HEK293 (cell line): ENCODE measurements at regions not wholly inside any gene's neighbourhood (a gene's known extent, or its start where the extent isn't known, plus 50 kb on each side); places are given as distances from the start of the nearest gene placed in this dataset.
"Not testable (repeated sequence)": the region's sequence is repeated elsewhere in the genome, so short reads cannot be mapped to it uniquely, and the experiment has no call there.

Experiments used
- CTCF ChIA-PET: fragments of 350-600 bp; formaldehyde crosslinking; extraction: SDS; loops from one replicate; lab custom pipeline; 2021; ENCODE audit warnings: antibody characterized with exemption; lab: Yijun Ruan, JAX
- POLR2A ChIA-PET: fragments of 300-600 bp; formaldehyde crosslinking; extraction: SDS; loops from one replicate; lab custom pipeline; 2020; ENCODE audit warnings: antibody characterized with exemption, inconsistent platforms; lab: Yijun Ruan, JAX
- H3K27ac ChIP-seq: fragments of 200-500 bp; sonication (Bioruptor generic); 2 replicates; pipeline ENCODE4 v1.5.1; 2014; ENCODE audit warnings: low read depth, low read length, control low read depth, inconsistent platforms; ENCODE audit errors: extremely low read depth
- H3K36me3 ChIP-seq, 2 experiments: fragments of 200-500 bp in 1 of 2; sonication (Bioruptor generic) in 1 of 2; 1 replicate in 1 of 2; 2 replicates in 1 of 2; pipeline ENCODE4 v1.5.1; 2014 to 2017; ENCODE audit warnings: inconsistent platforms in 2 of 2, low read length in 2 of 2; ENCODE audit not compliant: control insufficient read depth in 2 of 2, insufficient read depth in 1 of 2
- H3K4me1 ChIP-seq: fragments of 200-500 bp; sonication (Bioruptor generic); 2 replicates; pipeline ENCODE4 v1.5.1; 2014; ENCODE audit warnings: mild to moderate bottlenecking, low read length, inconsistent platforms; ENCODE audit not compliant: control insufficient read depth, insufficient read depth
- H3K4me3 ChIP-seq: 2 replicates; pipeline ENCODE4 v1.5.1; 2011; ENCODE audit warnings: low read depth, mild to moderate bottlenecking, control low read depth, low read length, moderate library complexity
- H3K9me3 ChIP-seq: fragments of 200-500 bp; sonication (Bioruptor generic); 2 replicates; pipeline ENCODE4 v1.5.1; 2014; ENCODE audit warnings: low read depth, low read length, inconsistent platforms; ENCODE audit not compliant: control insufficient read depth, insufficient read depth
- KLF8 ChIP-seq: fragments of 450-650 bp; formaldehyde crosslinking; IDR thresholded peaks from 2 replicates; pipeline ENCODE4 v1.5.1; 2016; ENCODE audit warnings: missing biosample characterization, missing genetic modification characterization
- OSR2 ChIP-seq: fragments of 450-650 bp; formaldehyde crosslinking; IDR thresholded peaks from 2 replicates; pipeline ENCODE4 v1.5.1; 2016; ENCODE audit warnings: missing biosample characterization, missing genetic modification characterization
- PBX3 ChIP-seq: sonication (generic); formaldehyde crosslinking; IDR thresholded peaks from 2 replicates; pipeline ENCODE4 v1.8.1; 2022; ENCODE audit warnings: mild to moderate bottlenecking, moderate library complexity, missing genetic modification reagents
- PRDM1 ChIP-seq: fragments of 450-650 bp; formaldehyde crosslinking; IDR thresholded peaks from 2 replicates; pipeline ENCODE4; 2016; ENCODE audit warnings: missing biosample characterization, missing genetic modification characterization
- SETDB1 ChIP-seq: IDR thresholded peaks from one replicate; pipeline ENCODE4 v1.6.1; 2017; ENCODE audit warnings: mild to moderate bottlenecking, low read length, moderate library complexity, mixed read lengths; ENCODE audit not compliant: insufficient read length
- TCF7L2 ChIP-seq: IDR thresholded peaks from 2 replicates; pipeline ENCODE4 v1.6.1; 2011; ENCODE audit warnings: low read depth, mild to moderate bottlenecking, inconsistent platforms, low read length, moderate library complexity, borderline replicate concordance
- ZBTB10 ChIP-seq: fragments of 450-650 bp; formaldehyde crosslinking; IDR thresholded peaks from 2 replicates; pipeline ENCODE4 v1.5.1; 2016; ENCODE audit warnings: missing biosample characterization, missing genetic modification characterization
- ZBTB26 ChIP-seq: fragments of 450-650 bp; formaldehyde crosslinking; optimal IDR thresholded peaks from 2 replicates; pipeline ENCODE3; 2016; ENCODE audit warnings: missing biosample characterization, mild to moderate bottlenecking, missing genetic modification characterization
- ZBTB6 ChIP-seq: fragments of 450-650 bp; formaldehyde crosslinking; IDR thresholded peaks from 2 replicates; pipeline ENCODE4 v1.5.1; 2017; ENCODE audit warnings: missing biosample characterization, missing genetic modification characterization
- ZBTB8A ChIP-seq: fragments of 450-650 bp; formaldehyde crosslinking; IDR thresholded peaks from 2 replicates; pipeline ENCODE4 v1.5.1; 2016; ENCODE audit warnings: missing biosample characterization, missing genetic modification characterization
- ZNF148 ChIP-seq: fragments of 450-650 bp; formaldehyde crosslinking; IDR thresholded peaks from 2 replicates; pipeline ENCODE4 v1.5.0; 2017; ENCODE audit warnings: missing biosample characterization, missing genetic modification characterization, borderline replicate concordance
- ZNF239 ChIP-seq: fragments of 450-650 bp; formaldehyde crosslinking; IDR thresholded peaks from 2 replicates; pipeline ENCODE4 v1.5.1; 2016; ENCODE audit warnings: missing biosample characterization, missing genetic modification characterization
- ZNF24 ChIP-seq: fragments of 450-650 bp; formaldehyde crosslinking; IDR thresholded peaks from 2 replicates; pipeline ENCODE4 v1.5.1; 2016; ENCODE audit warnings: missing biosample characterization, missing genetic modification characterization
- ZNF26 ChIP-seq: fragments of 450-650 bp; formaldehyde crosslinking; IDR thresholded peaks from 2 replicates; pipeline ENCODE4 v1.5.1; 2016; ENCODE audit warnings: missing biosample characterization, missing genetic modification characterization
- ZNF366 ChIP-seq: fragments of 450-650 bp; formaldehyde crosslinking; conservative IDR thresholded peaks from 2 replicates; pipeline ENCODE4 v1.5.1; 2016; ENCODE audit warnings: missing biosample characterization, missing genetic modification characterization
- ZNF600 ChIP-seq: fragments of 450-650 bp; formaldehyde crosslinking; IDR thresholded peaks from 2 replicates; pipeline ENCODE4 v1.5.1; 2016; ENCODE audit warnings: missing biosample characterization, missing genetic modification characterization
- ZNF639 ChIP-seq: fragments of 450-650 bp; formaldehyde crosslinking; IDR thresholded peaks from 2 replicates; pipeline ENCODE4 v1.5.1; 2016; ENCODE audit warnings: missing biosample characterization, missing genetic modification characterization
- ZNF707 ChIP-seq: fragments of 450-650 bp; formaldehyde crosslinking; IDR thresholded peaks from 2 replicates; pipeline ENCODE4 v1.5.1; 2016; ENCODE audit warnings: missing biosample characterization, missing genetic modification characterization
- ZSCAN4 ChIP-seq: fragments of 450-650 bp; formaldehyde crosslinking; IDR thresholded peaks from 2 replicates; pipeline ENCODE4 v1.5.1; 2017; ENCODE audit warnings: missing biosample characterization, missing genetic modification characterization

GRCh38 chr5:91770400-91770799 is 387.3 kb upstream of the ARRDC3 start:
- H3K4me3 ChIP-seq: no peak overlapping the region
- H3K9me3 ChIP-seq: no peaks in the 10 kb centered on the region
- no peaks in the 10 kb centered on the region for H3K36me3 ChIP-seq
- no peaks in the 10 kb centered on the region for H3K4me1 ChIP-seq
- ChIA-PET CTCF (no interaction called here), POLR2A (no interaction called here)
- H3K27ac ChIP-seq: no peak overlapping the region
- TF ChIP-seq ZBTB26 (tag by site-specific recombination) (no peak), ZNF24 (tag by site-specific recombination) (no peak), KLF8 (tag by site-specific recombination) (no peak), ZBTB8A (tag by site-specific recombination) (no peak), ZNF366 (tag by site-specific recombination) (no peak), ZNF639 (no peak), PBX3 (CRISPR knock-in tag) (no peak), ZNF26 (no peak), ZSCAN4 (tag by site-specific recombination) (no peak), ZNF707 (tag by site-specific recombination) (no peak), TCF7L2 (no peak), ZBTB6 (tag by site-specific recombination) (no peak)

- H3K27ac ChIP-seq, H3K4me3 ChIP-seq, H3K4me1 ChIP-seq, POLR2A ChIA-PET, H3K9me3 ChIP-seq, H3K36me3 ChIP-seq: not testable (repeated sequence)
- CTCF ChIA-PET: interaction anchor here (0.6 to 0.7 kb wide), 2 partner anchors 30 to 114 kb away, joined by 3 read pairs; no protein-coding TSS in a partner anchor
Measured at GRCh38 chr5:91757383-91757782, 374.3 kb upstream of the ARRDC3 start.

GRCh38 chr5:91754990-91755389 is 371.9 kb upstream of the ARRDC3 start:
- Histone ChIP-seq H3K36me3 (no peaks in the 10 kb centered on the region), H3K4me3 (no peak overlapping the region), H3K9me3 (no peaks in the 10 kb centered on the region), H3K4me1 (no peaks in the 10 kb centered on the region), H3K27ac (no peak overlapping the region)
- ChIA-PET POLR2A (no interaction called here), CTCF (no interaction called here)
- TF ChIP-seq PRDM1 (tag by site-specific recombination) (no peak), ZNF148 (no peak), ZNF239 (tag by site-specific recombination) (no peak), OSR2 (tag by site-specific recombination) (no peak), ZNF600 (tag by site-specific recombination) (no peak), ZBTB10 (tag by site-specific recombination) (no peak), SETDB1 (no peak)
